Parathyroid adenoma (tissue), 2 donors: ENCODE measurements at regions not wholly inside any gene's neighbourhood (a gene's known extent, or its start where the extent isn't known, plus 50 kb on each side); places are given as distances from the start of the nearest gene placed in this dataset.

ENCODE experiments used
- H2AFZ ChIP-seq: fragments of 300-600 bp; sonication (generic); one replicate; pipeline ENCODE4 v1.7.0; 2017; ENCODE audit warnings: antibody characterized with exemption, mild to moderate bottlenecking
- H3K27ac ChIP-seq: fragments of 300-600 bp; sonication (generic); one replicate; pipeline ENCODE4 v1.7.0; 2017
- H3K27me3 ChIP-seq: fragments of 300-600 bp; sonication (generic); one replicate; pipeline ENCODE4 v1.7.0; 2017; ENCODE audit warnings: low read length; ENCODE audit not compliant: control insufficient read depth, insufficient read depth
- H3K36me3 ChIP-seq: fragments of 300-600 bp; sonication (generic); one replicate; pipeline ENCODE4 v1.7.0; 2017; ENCODE audit warnings: low read length; ENCODE audit not compliant: control insufficient read depth, insufficient read depth
- H3K4me1 ChIP-seq: fragments of 300-600 bp; sonication (generic); one replicate; pipeline ENCODE4 v1.7.0; 2017; ENCODE audit warnings: control low read depth
- H3K4me2 ChIP-seq: fragments of 300-600 bp; sonication (generic); one replicate; pipeline ENCODE4 v1.7.0; 2017; ENCODE audit warnings: low read length
- H3K4me3 ChIP-seq: fragments of 300-600 bp; sonication (generic); one replicate; pipeline ENCODE4 v1.7.0; 2017; ENCODE audit warnings: low read depth, low read length
- H3K79me2 ChIP-seq: fragments of 300-600 bp; sonication (generic); one replicate; pipeline ENCODE4 v1.7.0; 2017; ENCODE audit warnings: control low read depth
- H3K9ac ChIP-seq: fragments of 300-600 bp; sonication (generic); one replicate; pipeline ENCODE4 v1.7.0; 2017; ENCODE audit warnings: mild to moderate bottlenecking
- H3K9me3 ChIP-seq: fragments of 300-600 bp; sonication (generic); one replicate; pipeline ENCODE4 v1.7.0; 2017; ENCODE audit warnings: low read length; ENCODE audit not compliant: control insufficient read depth
- TF ChIP-seq, protein P1 (sequence below): fragments of 300-600 bp; sonication (generic); IDR thresholded peaks from one replicate; pipeline ENCODE4 v1.7.0; 2017; ENCODE audit warnings: antibody characterized with exemption, mild to moderate bottlenecking
- donor health status: primary hyperparathyroidism.

DNA sequence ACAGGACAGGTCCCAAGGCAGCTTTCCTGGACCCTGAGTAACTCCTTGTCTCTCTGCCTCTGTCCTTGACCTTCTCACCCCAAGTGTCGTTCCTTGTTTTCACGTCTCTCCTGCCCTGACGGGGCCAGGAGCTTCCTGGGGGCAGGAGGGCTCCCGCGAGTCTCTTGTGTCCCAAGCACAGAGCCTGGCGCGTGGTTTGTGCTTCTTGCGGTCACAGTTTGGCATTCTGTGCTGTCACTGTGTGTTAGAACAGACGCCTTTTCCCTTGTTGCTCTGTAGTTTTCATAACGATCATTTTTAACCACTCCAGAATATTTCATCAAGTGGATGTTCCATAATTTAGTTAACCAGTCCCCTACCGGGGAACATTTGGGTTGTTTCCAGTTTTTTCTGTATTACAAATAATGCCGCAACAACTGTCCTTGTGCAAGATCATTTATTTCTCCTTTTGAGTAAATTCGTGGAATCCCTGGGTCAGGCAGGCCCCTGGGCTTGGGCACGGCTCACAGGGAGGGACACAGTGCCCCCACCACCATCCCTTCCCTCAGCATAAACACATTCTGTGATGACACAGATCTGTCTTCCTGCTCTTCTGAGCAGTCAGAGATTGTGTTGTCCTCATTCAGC is 71.9 kb downstream of the TSPAN17 start:
- no peaks in the 10 kb centered on the region for H3K36me3 ChIP-seq
- no peaks in the 10 kb centered on the region for H3K27me3 ChIP-seq

DNA sequence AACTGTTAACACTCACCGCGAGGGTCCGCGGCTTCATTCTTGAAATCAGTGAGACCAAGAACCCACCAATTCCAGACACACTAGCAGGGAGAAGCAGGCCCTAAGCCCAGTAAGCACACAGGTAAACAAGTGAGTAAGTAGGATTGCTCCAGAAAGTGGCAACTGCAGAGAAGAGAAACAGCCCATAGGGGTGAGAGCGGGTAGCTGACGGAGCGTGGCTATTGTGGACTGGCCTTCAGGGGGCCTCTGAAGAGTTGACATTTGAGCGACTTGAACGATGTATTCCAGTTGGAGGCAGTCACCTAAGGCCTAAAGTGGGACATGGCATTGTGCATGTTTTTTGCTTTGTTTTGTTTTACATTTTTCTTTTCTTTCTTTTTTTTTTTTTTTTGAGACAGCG is 74.2 kb downstream of the TSPAN17 start:
- no peak overlapping the region for H3K4me2 ChIP-seq
- H3K4me3 ChIP-seq: no peak overlapping the region
- H3K27me3 ChIP-seq: no peaks in the 10 kb centered on the region
- H3K27ac ChIP-seq: no peak overlapping the region
- H3K79me2 ChIP-seq: no peaks in the 10 kb centered on the region
- TF ChIP-seq, protein P1, sequence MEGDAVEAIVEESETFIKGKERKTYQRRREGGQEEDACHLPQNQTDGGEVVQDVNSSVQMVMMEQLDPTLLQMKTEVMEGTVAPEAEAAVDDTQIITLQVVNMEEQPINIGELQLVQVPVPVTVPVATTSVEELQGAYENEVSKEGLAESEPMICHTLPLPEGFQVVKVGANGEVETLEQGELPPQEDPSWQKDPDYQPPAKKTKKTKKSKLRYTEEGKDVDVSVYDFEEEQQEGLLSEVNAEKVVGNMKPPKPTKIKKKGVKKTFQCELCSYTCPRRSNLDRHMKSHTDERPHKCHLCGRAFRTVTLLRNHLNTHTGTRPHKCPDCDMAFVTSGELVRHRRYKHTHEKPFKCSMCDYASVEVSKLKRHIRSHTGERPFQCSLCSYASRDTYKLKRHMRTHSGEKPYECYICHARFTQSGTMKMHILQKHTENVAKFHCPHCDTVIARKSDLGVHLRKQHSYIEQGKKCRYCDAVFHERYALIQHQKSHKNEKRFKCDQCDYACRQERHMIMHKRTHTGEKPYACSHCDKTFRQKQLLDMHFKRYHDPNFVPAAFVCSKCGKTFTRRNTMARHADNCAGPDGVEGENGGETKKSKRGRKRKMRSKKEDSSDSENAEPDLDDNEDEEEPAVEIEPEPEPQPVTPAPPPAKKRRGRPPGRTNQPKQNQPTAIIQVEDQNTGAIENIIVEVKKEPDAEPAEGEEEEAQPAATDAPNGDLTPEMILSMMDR: no peak
- peaks cover 2% of the 10 kb centered on the region for H3K4me1 ChIP-seq
- no peaks in the 10 kb centered on the region for H3K9me3 ChIP-seq
- no peak overlapping the region for H3K9ac ChIP-seq
- no peak overlapping the region for H2AFZ ChIP-seq
- H3K36me3 ChIP-seq: no peaks in the 10 kb centered on the region

More for the DNA sequence above, 71.9 kb downstream of the TSPAN17 start:
- H3K4me3 ChIP-seq: no peak overlapping the region
- no peak overlapping the region for H3K27ac ChIP-seq
- H3K79me2 ChIP-seq: no peaks in the 10 kb centered on the region
- no peaks in the 10 kb centered on the region for H3K9me3 ChIP-seq
- no peak overlapping the region for H3K9ac ChIP-seq
- H3K4me1 ChIP-seq: peaks cover 9% of the 10 kb centered on the region
- TF ChIP-seq, protein P1: no peak
- no peak overlapping the region for H2AFZ ChIP-seq
- no peak overlapping the region for H3K4me2 ChIP-seq

DNA sequence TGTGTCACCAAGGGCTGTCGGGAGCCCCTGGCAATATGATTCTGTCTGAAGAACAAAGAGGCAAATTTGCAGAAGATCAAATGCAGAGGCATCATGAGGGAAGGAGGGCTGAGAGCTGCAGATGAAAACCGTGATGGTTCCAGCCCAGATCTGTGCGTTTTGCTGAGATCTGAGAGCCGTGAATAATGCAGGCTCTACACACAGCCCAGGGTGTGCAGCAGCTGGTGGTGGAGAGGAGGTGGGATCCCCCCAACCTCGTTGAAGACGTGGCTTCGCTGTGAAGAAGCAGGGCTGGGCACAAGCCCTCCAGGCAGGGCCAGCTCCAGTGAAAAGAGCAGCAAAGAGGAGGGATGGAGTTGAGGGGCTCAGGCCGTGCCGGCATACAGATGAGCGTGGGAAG is 75.5 kb downstream of the TSPAN17 start:
- Histone ChIP-seq H3K4me2 (no peak overlapping the region), H3K36me3 (no peaks in the 10 kb centered on the region), H3K9ac (no peak overlapping the region), H3K79me2 (no peaks in the 10 kb centered on the region), H3K9me3 (no peaks in the 10 kb centered on the region), H3K27ac (no peak overlapping the region), H2AFZ (no peak overlapping the region), H3K4me1 (peaks cover 2% of the 10 kb centered on the region), H3K4me3 (no peak overlapping the region), H3K27me3 (no peaks in the 10 kb centered on the region)
- TF ChIP-seq, protein P1: no peak

GRCh38 chr5:176723440-176723839 is 76.2 kb downstream of the TSPAN17 start:
- Histone ChIP-seq H3K9me3 (no peaks in the 10 kb centered on the region), H3K79me2 (no peaks in the 10 kb centered on the region), H3K4me3 (no peak overlapping the region), H3K4me1 (peaks cover 2% of the 10 kb centered on the region), H2AFZ (no peak overlapping the region), H3K36me3 (no peaks in the 10 kb centered on the region), H3K27me3 (no peaks in the 10 kb centered on the region), H3K27ac (no peak overlapping the region), H3K9ac (no peak overlapping the region), H3K4me2 (no peak overlapping the region)
- TF ChIP-seq, protein P1: no peak

- no peaks in the 10 kb centered on the region for H3K36me3 ChIP-seq
- no peaks in the 10 kb centered on the region for H3K27me3 ChIP-seq
- no peaks in the 10 kb centered on the region for H3K79me2 ChIP-seq
- peaks cover 2% of the 10 kb centered on the region for H3K4me1 ChIP-seq
- no peak overlapping the region for H3K27ac ChIP-seq
- H2AFZ ChIP-seq: no peak overlapping the region
- TF ChIP-seq, protein P1: no peak
- no peaks in the 10 kb centered on the region for H3K9me3 ChIP-seq
- no peak overlapping the region for H3K9ac ChIP-seq
- no peak overlapping the region for H3K4me2 ChIP-seq
- no peak overlapping the region for H3K4me3 ChIP-seq
These were observed 77.2 kb downstream of the TSPAN17 start for GRCh38 chr5:176724472-176724871.
